ENCODE measurements at regions not wholly inside any gene's neighbourhood (a gene's known extent, or its start where the extent isn't known, plus 50 kb on each side); places are given as distances from the start of the nearest gene placed in this dataset.

GRCh38 chr10:84665211-84665610, 336.8 kb downstream of the CCSER2 start:
- H3K27ac ChIP-seq (ENCODE audit: low read depth, low read length), result no peak overlapping the region

GRCh38 chr10:84665883-84666463, 337.6 kb downstream of the CCSER2 start:
- Histone ChIP-seq H3K4me3 (ENCODE audit: low read depth in 1 of 5, low read length in 5 of 5) (no peak overlapping the region), H3K9me3 (ENCODE audit: control insufficient read depth in 5 of 5, low read length in 5 of 5) (no peaks in the 10 kb centered on the region), H3K27me3 (ENCODE audit: control insufficient read depth in 5 of 5, insufficient read depth in 4 of 5, low read length in 5 of 5) (peaks cover 0 to 4% (median 2%) of the 10 kb centered on the region in 5 donors), H3K27ac (ENCODE audit: low read depth, low read length) (no peak overlapping the region), H3K36me3 (ENCODE audit: control insufficient read depth in 5 of 5, insufficient read depth in 5 of 5, low read length in 5 of 5) (no peaks in the 10 kb centered on the region), H3K4me1 (ENCODE audit: control insufficient read depth in 5 of 5, insufficient read depth in 5 of 5, low read length in 5 of 5) (no peaks in the 10 kb centered on the region), H3K9ac (ENCODE audit: low read length in 5 of 5) (no peak overlapping the region)

More at GRCh38 chr10:84665211-84665610, 336.8 kb downstream of the CCSER2 start:
- Histone ChIP-seq H3K36me3 (ENCODE audit: control insufficient read depth in 5 of 5, insufficient read depth in 5 of 5, low read length in 5 of 5) (no peaks in the 10 kb centered on the region), H3K9me3 (ENCODE audit: control insufficient read depth in 5 of 5, low read length in 5 of 5) (no peaks in the 10 kb centered on the region), H3K9ac (ENCODE audit: low read length in 5 of 5) (no peak overlapping the region), H3K27me3 (ENCODE audit: control insufficient read depth in 5 of 5, insufficient read depth in 4 of 5, low read length in 5 of 5) (peaks cover 0 to 4% (median 2%) of the 10 kb centered on the region in 5 donors), H3K4me1 (ENCODE audit: control insufficient read depth in 5 of 5, insufficient read depth in 5 of 5, low read length in 5 of 5) (no peaks in the 10 kb centered on the region), H3K4me3 (ENCODE audit: low read depth in 1 of 5, low read length in 5 of 5) (no peak overlapping the region)

- Histone ChIP-seq H3K4me1 (ENCODE audit: control insufficient read depth in 5 of 5, insufficient read depth in 5 of 5, low read length in 5 of 5) (no peaks in the 10 kb centered on the region), H3K9ac (ENCODE audit: low read length in 5 of 5) (no peak overlapping the region), H3K4me3 (ENCODE audit: low read depth in 1 of 5, low read length in 5 of 5) (no peak overlapping the region), H3K27ac (ENCODE audit: low read depth, low read length) (no peak overlapping the region), H3K36me3 (ENCODE audit: control insufficient read depth in 5 of 5, insufficient read depth in 5 of 5, low read length in 5 of 5) (no peaks in the 10 kb centered on the region), H3K27me3 (ENCODE audit: control insufficient read depth in 5 of 5, insufficient read depth in 4 of 5, low read length in 5 of 5) (peaks cover 0 to 2% (median 0%) of the 10 kb centered on the region in 5 donors), H3K9me3 (ENCODE audit: control insufficient read depth in 5 of 5, low read length in 5 of 5) (no peaks in the 10 kb centered on the region)
Observed at GRCh38 chr10:84668186-84668763, 339.9 kb downstream of the CCSER2 start.

GRCh38 chr10:84675060-84675459, 346.7 kb downstream of the CCSER2 start:
- Histone ChIP-seq H3K4me3 (ENCODE audit: low read depth in 1 of 5, low read length in 5 of 5) (no peak overlapping the region), H3K27ac (ENCODE audit: low read depth, low read length) (no peak overlapping the region), H3K4me1 (ENCODE audit: control insufficient read depth in 5 of 5, insufficient read depth in 5 of 5, low read length in 5 of 5) (no peaks in the 10 kb centered on the region), H3K9ac (ENCODE audit: low read length in 5 of 5) (no peak overlapping the region), H3K27me3 (ENCODE audit: control insufficient read depth in 5 of 5, insufficient read depth in 4 of 5, low read length in 5 of 5) (peaks cover 0 to 3% (median 0%) of the 10 kb centered on the region in 5 donors), H3K9me3 (ENCODE audit: control insufficient read depth in 5 of 5, low read length in 5 of 5) (no peaks in the 10 kb centered on the region), H3K36me3 (ENCODE audit: control insufficient read depth in 5 of 5, insufficient read depth in 5 of 5, low read length in 5 of 5) (no peaks in the 10 kb centered on the region)

- Histone ChIP-seq H3K27ac (ENCODE audit: low read depth, low read length) (no peak overlapping the region), H3K36me3 (ENCODE audit: control insufficient read depth in 5 of 5, insufficient read depth in 5 of 5, low read length in 5 of 5) (no peaks in the 10 kb centered on the region), H3K4me3 (ENCODE audit: low read depth in 1 of 5, low read length in 5 of 5) (no peak overlapping the region), H3K9me3 (ENCODE audit: control insufficient read depth in 5 of 5, low read length in 5 of 5) (no peaks in the 10 kb centered on the region), H3K27me3 (ENCODE audit: control insufficient read depth in 5 of 5, insufficient read depth in 4 of 5, low read length in 5 of 5) (peaks cover 0 to 3% (median 0%) of the 10 kb centered on the region in 5 donors), H3K4me1 (ENCODE audit: control insufficient read depth in 5 of 5, insufficient read depth in 5 of 5, low read length in 5 of 5) (no peaks in the 10 kb centered on the region), H3K9ac (ENCODE audit: low read length in 5 of 5) (no peak overlapping the region)
Observed at GRCh38 chr10:84676536-84676935, 348.1 kb downstream of the CCSER2 start.

- Histone ChIP-seq H3K4me3 (ENCODE audit: low read depth in 1 of 5, low read length in 5 of 5) (no peak overlapping the region), H3K36me3 (ENCODE audit: control insufficient read depth in 5 of 5, insufficient read depth in 5 of 5, low read length in 5 of 5) (no peaks in the 10 kb centered on the region), H3K27me3 (ENCODE audit: control insufficient read depth in 5 of 5, insufficient read depth in 4 of 5, low read length in 5 of 5) (no peaks in the 10 kb centered on the region), H3K4me1 (ENCODE audit: control insufficient read depth in 5 of 5, insufficient read depth in 5 of 5, low read length in 5 of 5) (no peaks in the 10 kb centered on the region), H3K9me3 (ENCODE audit: control insufficient read depth in 5 of 5, low read length in 5 of 5) (peaks cover 0 to 2% (median 0%) of the 10 kb centered on the region in 5 donors), H3K27ac (ENCODE audit: low read depth, low read length) (no peak overlapping the region), H3K9ac (ENCODE audit: low read length in 5 of 5) (no peak overlapping the region)
Observed at GRCh38 chr10:84681781-84682180, 353.4 kb downstream of the CCSER2 start.

GRCh38 chr10:84683550-84683949, 355.2 kb downstream of the CCSER2 start:
- H3K9ac ChIP-seq (ENCODE audit: low read length in 5 of 5), result no peak overlapping the region
- peaks cover 0 to 2% (median 0%) of the 10 kb centered on the region in 5 donors for H3K9me3 ChIP-seq (ENCODE audit: control insufficient read depth in 5 of 5, low read length in 5 of 5)
- H3K36me3 ChIP-seq (ENCODE audit: control insufficient read depth in 5 of 5, insufficient read depth in 5 of 5, low read length in 5 of 5), result no peaks in the 10 kb centered on the region
- no peaks in the 10 kb centered on the region for H3K4me1 ChIP-seq (ENCODE audit: control insufficient read depth in 5 of 5, insufficient read depth in 5 of 5, low read length in 5 of 5)
- no peak overlapping the region for H3K4me3 ChIP-seq (ENCODE audit: low read depth in 1 of 5, low read length in 5 of 5)
- H3K27me3 ChIP-seq (ENCODE audit: control insufficient read depth in 5 of 5, insufficient read depth in 4 of 5, low read length in 5 of 5), result no peaks in the 10 kb centered on the region
- no peak overlapping the region for H3K27ac ChIP-seq (ENCODE audit: low read depth, low read length)

GRCh38 chr10:84683980-84684740, 355.8 kb downstream of the CCSER2 start:
- H3K9ac ChIP-seq (ENCODE audit: low read length in 5 of 5), result no peak overlapping the region
- no peaks in the 10 kb centered on the region for H3K36me3 ChIP-seq (ENCODE audit: control insufficient read depth in 5 of 5, insufficient read depth in 5 of 5, low read length in 5 of 5)
- no peaks in the 10 kb centered on the region for H3K27me3 ChIP-seq (ENCODE audit: control insufficient read depth in 5 of 5, insufficient read depth in 4 of 5, low read length in 5 of 5)
- no peak overlapping the region for H3K4me3 ChIP-seq (ENCODE audit: low read depth in 1 of 5, low read length in 5 of 5)
- no peak overlapping the region for H3K27ac ChIP-seq (ENCODE audit: low read depth, low read length)
- peaks cover 0 to 2% (median 0%) of the 10 kb centered on the region in 5 donors for H3K9me3 ChIP-seq (ENCODE audit: control insufficient read depth in 5 of 5, low read length in 5 of 5)
- no peaks in the 10 kb centered on the region for H3K4me1 ChIP-seq (ENCODE audit: control insufficient read depth in 5 of 5, insufficient read depth in 5 of 5, low read length in 5 of 5)

- H3K9ac ChIP-seq (ENCODE audit: low read length in 5 of 5), result no peak overlapping the region
- H3K9me3 ChIP-seq (ENCODE audit: control insufficient read depth in 5 of 5, low read length in 5 of 5), result peaks cover 0 to 2% (median 0%) of the 10 kb centered on the region in 5 donors
- no peak overlapping the region for H3K4me3 ChIP-seq (ENCODE audit: low read depth in 1 of 5, low read length in 5 of 5)
- peaks cover 0 to 2% (median 0%) of the 10 kb centered on the region in 5 donors for H3K27me3 ChIP-seq (ENCODE audit: control insufficient read depth in 5 of 5, insufficient read depth in 4 of 5, low read length in 5 of 5)
- H3K4me1 ChIP-seq (ENCODE audit: control insufficient read depth in 5 of 5, insufficient read depth in 5 of 5, low read length in 5 of 5), result no peaks in the 10 kb centered on the region
- no peaks in the 10 kb centered on the region for H3K36me3 ChIP-seq (ENCODE audit: control insufficient read depth in 5 of 5, insufficient read depth in 5 of 5, low read length in 5 of 5)
- no peak overlapping the region for H3K27ac ChIP-seq (ENCODE audit: low read depth, low read length)
Observed at GRCh38 chr10:84685047-84685660, 356.8 kb downstream of the CCSER2 start.

- Histone ChIP-seq H3K27ac (ENCODE audit: low read depth, low read length) (no peak overlapping the region), H3K4me3 (ENCODE audit: low read depth in 1 of 5, low read length in 5 of 5) (no peak overlapping the region), H3K4me1 (ENCODE audit: control insufficient read depth in 5 of 5, insufficient read depth in 5 of 5, low read length in 5 of 5) (no peaks in the 10 kb centered on the region), H3K9me3 (ENCODE audit: control insufficient read depth in 5 of 5, low read length in 5 of 5) (peaks cover 3 to 14% (median 7%) of the 10 kb centered on the region in 5 donors), H3K9ac (ENCODE audit: low read length in 5 of 5) (no peak overlapping the region), H3K27me3 (ENCODE audit: control insufficient read depth in 5 of 5, insufficient read depth in 4 of 5, low read length in 5 of 5) (peaks cover 0 to 2% (median 0%) of the 10 kb centered on the region in 5 donors), H3K36me3 (ENCODE audit: control insufficient read depth in 5 of 5, insufficient read depth in 5 of 5, low read length in 5 of 5) (no peaks in the 10 kb centered on the region)
Observed at GRCh38 chr10:84693006-84693405, 364.6 kb downstream of the CCSER2 start.

Measured in subcutaneous abdominal adipose tissue (tissue), 5 donors.